ENCODE measurements at regions not wholly inside any gene's neighbourhood (a gene's known extent, or its start where the extent isn't known, plus 50 kb on each side); places are given as distances from the start of the nearest gene placed in this dataset.

DNA sequence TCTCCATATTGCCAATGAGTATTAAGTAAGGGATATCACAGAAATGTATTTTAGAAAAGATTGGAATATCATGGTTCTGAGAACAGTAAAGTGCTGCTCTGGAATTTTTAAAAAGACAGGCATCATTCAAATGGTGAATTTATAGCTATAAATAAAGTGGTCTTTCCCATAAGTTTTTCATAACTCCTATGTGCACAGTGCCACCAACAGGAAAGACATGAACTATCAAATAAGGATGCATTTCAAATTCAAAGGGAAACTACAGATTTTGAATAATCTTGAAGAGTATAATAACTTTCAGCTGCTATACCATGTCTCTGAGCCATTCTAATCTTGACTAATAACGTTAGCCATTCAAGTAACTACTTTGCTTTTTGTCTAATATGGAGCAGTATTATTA lies 456.8 kb upstream of the GJE1 start:
- TF ChIP-seq, protein P1, sequence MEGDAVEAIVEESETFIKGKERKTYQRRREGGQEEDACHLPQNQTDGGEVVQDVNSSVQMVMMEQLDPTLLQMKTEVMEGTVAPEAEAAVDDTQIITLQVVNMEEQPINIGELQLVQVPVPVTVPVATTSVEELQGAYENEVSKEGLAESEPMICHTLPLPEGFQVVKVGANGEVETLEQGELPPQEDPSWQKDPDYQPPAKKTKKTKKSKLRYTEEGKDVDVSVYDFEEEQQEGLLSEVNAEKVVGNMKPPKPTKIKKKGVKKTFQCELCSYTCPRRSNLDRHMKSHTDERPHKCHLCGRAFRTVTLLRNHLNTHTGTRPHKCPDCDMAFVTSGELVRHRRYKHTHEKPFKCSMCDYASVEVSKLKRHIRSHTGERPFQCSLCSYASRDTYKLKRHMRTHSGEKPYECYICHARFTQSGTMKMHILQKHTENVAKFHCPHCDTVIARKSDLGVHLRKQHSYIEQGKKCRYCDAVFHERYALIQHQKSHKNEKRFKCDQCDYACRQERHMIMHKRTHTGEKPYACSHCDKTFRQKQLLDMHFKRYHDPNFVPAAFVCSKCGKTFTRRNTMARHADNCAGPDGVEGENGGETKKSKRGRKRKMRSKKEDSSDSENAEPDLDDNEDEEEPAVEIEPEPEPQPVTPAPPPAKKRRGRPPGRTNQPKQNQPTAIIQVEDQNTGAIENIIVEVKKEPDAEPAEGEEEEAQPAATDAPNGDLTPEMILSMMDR (IDR thresholded peaks at IDR 0.05; ENCODE audit: insufficient read depth, low read length, poor library complexity, severe bottlenecking): no peak
- no peak for TF ChIP-seq EZH2phosphoT487 (conservative IDR thresholded peaks at IDR 0.05; ENCODE audit: low read length)
